Fibroblast of lung (primary cell): ENCODE measurements at regions not wholly inside any gene's neighbourhood (a gene's known extent, or its start where the extent isn't known, plus 50 kb on each side); places are given as distances from the start of the nearest gene placed in this dataset.

Experiments
- EZH2 ChIP-seq: IDR thresholded peaks from 2 replicates; pipeline ENCODE4 v1.5.1; 2012; ENCODE audit warnings: low read length, control low read depth, mild to moderate bottlenecking; ENCODE audit errors: missing control alignments
- TF ChIP-seq, protein P1 (sequence below), 2 donors: IDR thresholded peaks in 1 of 2; conservative IDR thresholded peaks in 1 of 2; 1 replicate in 1 of 2; 2 replicates in 1 of 2; pipeline ENCODE4 v1.5.1; 2011 to 2012; ENCODE audit warnings: low read length in 2 of 2, control low read depth in 1 of 2, inconsistent platforms in 1 of 2, low read depth in 1 of 2, mild to moderate bottlenecking in 1 of 2

DNA sequence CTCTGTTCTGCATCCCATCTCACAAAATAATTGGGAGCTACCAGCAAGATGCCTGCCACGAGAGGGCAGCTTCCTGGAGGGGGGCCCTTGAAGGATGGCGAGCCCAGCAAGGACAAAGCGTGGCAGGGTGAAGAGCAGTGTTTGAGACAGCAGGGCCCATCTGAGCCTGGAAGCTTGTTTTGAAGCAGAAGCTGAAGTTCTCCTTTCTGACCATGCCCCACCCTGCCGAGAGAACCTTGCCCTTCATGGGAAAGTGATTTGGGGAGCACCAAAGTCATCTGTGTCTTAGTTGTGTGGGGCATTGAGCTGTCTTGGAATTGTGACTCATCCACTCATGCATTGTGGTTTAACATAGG is 216.3 kb downstream of the BCL11A start:
- TF ChIP-seq, protein P1, sequence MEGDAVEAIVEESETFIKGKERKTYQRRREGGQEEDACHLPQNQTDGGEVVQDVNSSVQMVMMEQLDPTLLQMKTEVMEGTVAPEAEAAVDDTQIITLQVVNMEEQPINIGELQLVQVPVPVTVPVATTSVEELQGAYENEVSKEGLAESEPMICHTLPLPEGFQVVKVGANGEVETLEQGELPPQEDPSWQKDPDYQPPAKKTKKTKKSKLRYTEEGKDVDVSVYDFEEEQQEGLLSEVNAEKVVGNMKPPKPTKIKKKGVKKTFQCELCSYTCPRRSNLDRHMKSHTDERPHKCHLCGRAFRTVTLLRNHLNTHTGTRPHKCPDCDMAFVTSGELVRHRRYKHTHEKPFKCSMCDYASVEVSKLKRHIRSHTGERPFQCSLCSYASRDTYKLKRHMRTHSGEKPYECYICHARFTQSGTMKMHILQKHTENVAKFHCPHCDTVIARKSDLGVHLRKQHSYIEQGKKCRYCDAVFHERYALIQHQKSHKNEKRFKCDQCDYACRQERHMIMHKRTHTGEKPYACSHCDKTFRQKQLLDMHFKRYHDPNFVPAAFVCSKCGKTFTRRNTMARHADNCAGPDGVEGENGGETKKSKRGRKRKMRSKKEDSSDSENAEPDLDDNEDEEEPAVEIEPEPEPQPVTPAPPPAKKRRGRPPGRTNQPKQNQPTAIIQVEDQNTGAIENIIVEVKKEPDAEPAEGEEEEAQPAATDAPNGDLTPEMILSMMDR (conservative IDR thresholded peaks at IDR 0.05 in 1 of 2, IDR thresholded peaks at IDR 0.05 in 1 of 2; ENCODE audit: low read depth in 1 of 2, low read length in 2 of 2): no peak
- no peak for TF ChIP-seq EZH2
